ENCODE measurements at regions not wholly inside any gene's neighbourhood (a gene's known extent, or its start where the extent isn't known, plus 50 kb on each side); places are given as distances from the start of the nearest gene placed in this dataset.
"Not testable (repeated sequence)": the region's sequence is repeated elsewhere in the genome, so short reads cannot be mapped to it uniquely, and the experiment has no call there.

- no peak for DNase-seq
These were observed 2104.2 kb downstream of the PCDH7 start for GRCh38 chr4:32824336-32824735.

GRCh38 chr4:32826169-32826568 lies 2106.0 kb downstream of the PCDH7 start:
- no peak for DNase-seq

- no peak for DNase-seq
These were observed 2110.0 kb downstream of the PCDH7 start for GRCh38 chr4:32830160-32830559.

- DNase-seq, result no peak
These were observed 2110.9 kb downstream of the PCDH7 start for GRCh38 chr4:32831104-32831503.

- no peak for DNase-seq
These were observed 2120.5 kb downstream of the PCDH7 start for GRCh38 chr4:32840461-32841189.

- no peak for DNase-seq
These were observed 2121.0 kb downstream of the PCDH7 start for GRCh38 chr4:32841217-32841616.

GRCh38 chr4:32847461-32847860 lies 2127.3 kb downstream of the PCDH7 start:
- no peak for DNase-seq

GRCh38 chr4:32855622-32856021 lies 2135.5 kb downstream of the PCDH7 start:
- DNase-seq, result no peak

- DNase-seq, result no peak
These were observed 2138.2 kb downstream of the PCDH7 start for GRCh38 chr4:32858361-32858760.

- DNase-seq, result no peak
These were observed 2138.8 kb downstream of the PCDH7 start for GRCh38 chr4:32858971-32859370.

GRCh38 chr4:32864713-32865351 lies 2144.7 kb downstream of the PCDH7 start:
- DNase-seq, result no peak

- no peak for DNase-seq
These were observed 2156.4 kb downstream of the PCDH7 start for GRCh38 chr4:32876546-32876945.

- no peak for DNase-seq
These were observed 2159.7 kb downstream of the PCDH7 start for GRCh38 chr4:32879913-32880312.

GRCh38 chr4:32884198-32884597 lies 2164.0 kb downstream of the PCDH7 start:
- DNase-seq, result no peak

- no peak for DNase-seq
These were observed 2170.2 kb downstream of the PCDH7 start for GRCh38 chr4:32890398-32890797.

- DNase-seq, result no peak
These were observed 2188.9 kb downstream of the PCDH7 start for GRCh38 chr4:32909053-32909452.

- DNase-seq, result no peak
These were observed 2189.6 kb downstream of the PCDH7 start for GRCh38 chr4:32909736-32910135.

- DNase-seq, result no peak
These were observed 2197.4 kb downstream of the PCDH7 start for GRCh38 chr4:32917586-32917985.

- DNase-seq, result no peak
These were observed 2209.9 kb downstream of the PCDH7 start for GRCh38 chr4:32929796-32930699.

GRCh38 chr4:32930700-32931099 lies 2210.5 kb downstream of the PCDH7 start:
- no peak for DNase-seq

- no peak for DNase-seq
These were observed 2211.3 kb downstream of the PCDH7 start for GRCh38 chr4:32931475-32931874.

GRCh38 chr4:32932156-32932555 lies 2212.0 kb downstream of the PCDH7 start:
- no peak for DNase-seq

- DNase-seq, result not testable (repeated sequence)
These were observed 2219.1 kb downstream of the PCDH7 start for GRCh38 chr4:32939222-32939621.

- no peak for DNase-seq
These were observed 2230.7 kb downstream of the PCDH7 start for GRCh38 chr4:32950866-32951265.

Data from activated CD4-positive, alpha-beta T cell treated with anti-CD3 and anti-CD28 coated beads, Interleukin-2, Interleukin-6, amounts not matched to agents 100 ng/mL and 50 ng/mL, durations not matched to agents 16 hours and 8 hours (primary cell).